ENCODE measurements at regions not wholly inside any gene's neighbourhood (a gene's known extent, or its start where the extent isn't known, plus 50 kb on each side); places are given as distances from the start of the nearest gene placed in this dataset.
A peak's percentile ranks its signal among the peaks of the same experiment; 100 is the strongest.
"Not testable (repeated sequence)": the region's sequence is repeated elsewhere in the genome, so short reads cannot be mapped to it uniquely, and the experiment has no call there.

DNA sequence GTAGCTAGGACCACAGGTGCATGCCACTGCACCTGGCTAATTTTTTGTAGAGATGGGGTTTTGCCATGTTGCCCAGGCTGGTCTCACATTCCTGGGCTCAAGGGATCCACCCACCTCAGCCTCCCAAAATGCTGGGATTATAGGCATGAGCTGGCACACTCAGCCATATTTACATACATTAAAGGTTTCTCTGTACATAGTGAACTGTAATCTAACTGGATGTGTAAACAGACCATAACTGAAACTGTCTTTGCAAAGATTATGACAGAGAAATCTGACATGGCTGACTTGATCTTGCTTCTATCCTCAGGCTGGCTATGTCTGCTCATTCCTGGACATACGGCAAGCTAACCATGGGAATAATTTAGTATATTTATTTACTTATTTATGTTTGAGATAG lies 139.2 kb upstream of the XPO1 start:
- DNase-seq (ENCODE audit: low read depth in 2 of 2), result no peak

GRCh38 chr2:61675204-61675603 lies 137.0 kb upstream of the XPO1 start:
- no peak for DNase-seq (ENCODE audit: low read depth in 2 of 2)

DNA sequence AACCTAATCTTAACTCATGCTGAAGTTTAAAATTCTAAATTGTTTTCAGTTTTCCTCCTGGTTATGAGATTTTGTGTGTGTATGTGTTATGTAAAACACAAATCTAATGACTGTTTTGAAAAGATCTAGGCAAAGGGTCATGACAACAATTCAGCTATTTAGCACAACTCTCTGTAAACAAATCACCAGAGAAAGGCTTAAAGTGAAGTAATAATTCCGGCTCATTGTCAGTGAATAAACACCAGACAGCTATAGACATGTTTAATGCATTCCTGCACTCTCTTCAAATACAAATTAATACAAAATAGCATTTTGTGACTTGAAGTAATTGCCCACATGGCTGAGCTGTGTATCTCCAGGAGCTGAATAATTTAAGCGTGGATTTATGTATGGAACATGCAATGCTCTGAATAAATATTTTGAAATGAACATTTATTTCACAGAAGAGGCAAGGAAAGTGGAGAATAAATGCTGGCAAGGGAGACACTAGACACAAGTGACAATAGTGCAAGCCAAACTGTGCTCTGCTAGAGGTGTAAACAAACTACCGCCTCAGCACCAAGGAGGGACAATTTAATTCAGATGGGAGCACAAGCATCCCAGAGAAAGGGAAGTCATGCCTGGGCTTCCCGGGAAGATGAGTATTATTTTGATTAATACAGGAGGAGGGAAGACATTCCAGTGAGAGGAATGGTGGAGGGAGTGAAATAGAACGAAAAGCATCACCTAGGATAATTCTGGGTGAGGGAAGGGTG lies 133.6 kb upstream of the XPO1 start:
- DNase-seq (ENCODE audit: low read depth in 2 of 2), result no peak

GRCh38 chr2:61670591-61671501 lies 132.7 kb upstream of the XPO1 start:
- DNase-seq (ENCODE audit: low read depth in 2 of 2), result no peak

- DNase-seq (ENCODE audit: low read depth in 2 of 2), result no peak
These were observed 126.0 kb upstream of the XPO1 start for GRCh38 chr2:61664190-61664589.

GRCh38 chr2:61662990-61663389 lies 124.8 kb upstream of the XPO1 start:
- DNase-seq (ENCODE audit: low read depth in 2 of 2), result no peak

GRCh38 chr2:61660511-61661388 lies 122.6 kb upstream of the XPO1 start:
- DNase-seq (ENCODE audit: low read depth in 2 of 2), result no peak

GRCh38 chr2:61658841-61659780 lies 121.0 kb upstream of the XPO1 start:
- DNase-seq (ENCODE audit: low read depth in 2 of 2), result peak in 1 of 2 experiments; percentile 7

DNA sequence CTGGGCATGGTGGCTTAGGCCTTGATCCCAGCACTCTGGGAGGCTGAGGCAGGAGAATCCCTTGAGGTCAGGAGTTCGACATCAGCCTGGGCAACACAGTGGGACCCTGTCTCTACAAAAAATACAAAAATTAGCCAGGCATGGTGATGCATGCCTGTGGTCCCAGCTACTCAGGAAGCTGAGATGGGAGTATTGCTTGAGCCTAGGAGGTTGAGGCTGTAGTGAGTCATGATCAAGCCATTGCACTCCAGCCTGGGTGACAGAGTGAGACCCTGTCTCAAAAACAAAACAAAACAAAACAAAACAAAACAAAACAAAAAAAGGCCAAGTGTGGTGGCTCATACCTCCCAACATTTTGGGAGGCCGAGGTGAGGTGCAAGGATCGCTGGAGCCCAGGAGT lies 111.8 kb upstream of the XPO1 start:
- DNase-seq (ENCODE audit: low read depth in 2 of 2), result not testable (repeated sequence)

DNA sequence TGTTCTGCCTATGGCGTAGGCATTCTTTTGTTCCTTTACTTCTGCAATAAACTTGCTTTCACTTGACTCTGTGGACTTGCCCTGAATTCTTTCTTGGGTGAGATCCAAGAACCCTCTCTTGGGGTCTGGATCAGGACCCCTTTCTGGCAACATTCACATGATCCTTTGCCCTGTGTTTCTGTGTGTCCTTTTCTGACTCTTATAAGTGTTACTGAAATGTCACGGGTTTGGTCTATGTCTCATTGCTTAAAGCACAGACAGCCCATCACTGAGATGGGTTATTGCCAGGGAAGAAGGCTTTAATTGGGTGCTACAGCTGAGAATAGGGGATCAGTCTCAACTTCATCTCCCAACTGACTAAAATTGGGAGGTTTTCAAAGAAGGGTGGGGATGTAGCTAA lies 110.9 kb upstream of the XPO1 start:
- no peak for DNase-seq (ENCODE audit: low read depth in 2 of 2)

GRCh38 chr2:61647044-61647443 lies 108.9 kb upstream of the XPO1 start:
- no peak for DNase-seq (ENCODE audit: low read depth in 2 of 2)

GRCh38 chr2:61645911-61646310 lies 107.8 kb upstream of the XPO1 start:
- DNase-seq (ENCODE audit: low read depth in 2 of 2), result peak; percentile 66 to 69

GRCh38 chr2:61643153-61643552 lies 105.0 kb upstream of the XPO1 start:
- DNase-seq (ENCODE audit: low read depth in 2 of 2), result not testable (repeated sequence)

DNA sequence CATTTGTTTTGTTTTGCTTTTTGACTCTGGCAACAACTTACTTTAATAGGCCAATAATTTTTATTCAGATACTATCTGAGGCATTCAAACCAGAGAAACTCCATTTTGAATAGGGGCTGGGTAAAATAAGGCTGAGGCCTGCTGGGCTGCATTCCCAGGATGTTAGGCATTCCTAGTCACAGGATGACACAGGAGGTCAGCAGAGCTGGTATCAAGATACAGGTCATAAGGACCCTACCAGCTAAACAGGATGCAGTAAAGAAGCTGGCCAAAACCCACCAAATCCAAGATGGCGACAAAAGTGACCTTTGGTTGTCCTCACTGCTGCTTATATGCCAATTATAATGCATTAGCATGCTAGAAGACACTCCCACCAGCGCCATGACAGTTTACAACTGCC lies 102.2 kb upstream of the XPO1 start:
- no peak for DNase-seq (ENCODE audit: low read depth in 2 of 2)

- no peak for DNase-seq (ENCODE audit: low read depth in 2 of 2)
These were observed 101.6 kb upstream of the XPO1 start for GRCh38 chr2:61639721-61640120.

DNA sequence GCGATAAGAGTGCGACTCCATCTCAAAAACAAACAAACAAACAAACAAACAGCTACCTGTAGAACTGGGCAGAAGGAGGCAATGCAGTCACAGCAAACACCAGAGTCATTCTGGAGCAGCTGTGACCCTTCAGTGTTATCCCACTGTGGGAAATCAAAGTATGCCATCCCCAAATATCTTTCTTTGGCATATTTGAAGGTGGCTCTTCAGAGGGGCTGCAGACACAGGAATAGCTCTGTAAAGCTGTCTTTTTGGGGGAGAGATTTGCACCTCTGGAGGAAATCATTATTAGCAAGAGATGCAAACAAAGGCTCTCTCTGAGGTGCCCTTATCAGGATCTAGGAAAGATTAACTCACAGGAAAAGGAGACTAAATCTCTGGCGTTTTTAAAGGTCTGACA lies 98.5 kb upstream of the XPO1 start:
- DNase-seq (ENCODE audit: low read depth in 2 of 2), result no peak

- no peak for DNase-seq (ENCODE audit: low read depth in 2 of 2)
These were observed 96.4 kb upstream of the XPO1 start for GRCh38 chr2:61634512-61634911.

DNA sequence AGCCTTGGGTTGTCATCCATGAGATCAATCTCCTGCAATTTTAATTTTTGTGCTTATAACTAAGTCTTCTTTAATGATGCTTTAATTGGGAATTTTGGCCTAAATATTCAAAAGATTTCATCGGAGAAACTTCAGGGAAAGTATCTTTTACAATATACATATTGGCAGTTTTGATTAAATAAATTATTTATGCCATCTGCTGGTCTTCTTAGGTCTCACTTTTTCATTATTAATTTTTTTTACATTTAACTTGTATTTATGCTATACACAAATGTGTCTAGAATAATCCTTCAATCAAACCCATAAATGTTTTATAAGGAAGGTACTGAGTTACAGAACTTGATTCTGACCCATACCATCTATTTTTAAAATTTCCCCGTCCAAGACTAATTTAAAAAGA lies 95.1 kb upstream of the XPO1 start:
- no peak for DNase-seq (ENCODE audit: low read depth in 2 of 2)

GRCh38 chr2:61632276-61633169 lies 94.4 kb upstream of the XPO1 start:
- DNase-seq (ENCODE audit: low read depth in 2 of 2), result no peak

DNA sequence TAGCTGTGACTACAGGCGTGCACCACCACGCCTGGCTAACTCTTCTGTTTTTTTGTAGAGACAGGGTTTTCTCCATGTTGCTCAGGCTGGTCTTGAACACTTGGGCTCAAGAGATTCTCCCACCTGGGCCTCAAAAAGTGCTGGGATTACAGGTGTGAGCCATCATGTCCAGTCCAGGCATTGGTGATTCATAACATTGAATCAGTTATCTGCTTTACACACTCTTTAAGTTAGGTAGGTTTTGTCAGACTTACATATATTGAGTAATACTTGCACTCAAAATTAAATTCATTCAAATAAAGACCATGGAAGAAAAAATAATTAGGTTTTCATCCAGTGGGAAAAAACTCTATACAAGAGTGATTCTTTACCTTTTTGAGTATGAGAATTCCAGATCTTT lies 93.2 kb upstream of the XPO1 start:
- DNase-seq (ENCODE audit: low read depth in 2 of 2), result no peak
